Natural killer cell treated with Interleukin-12 subunit alpha and Interleukin-12 subunit beta and Interleukin-15 and Interleukin-18, amount 100 ng/mL, for 72 hours (primary cell): ENCODE measurements at regions not wholly inside any gene's neighbourhood (a gene's known extent, or its start where the extent isn't known, plus 50 kb on each side); places are given as distances from the start of the nearest gene placed in this dataset.

ENCODE experiments used
- ATAC-seq, 2 donors: fragments of 150-1000 bp; cut with Tn5 transposase in 1 of 2; sonication (Bioruptor Pico), chemical (Tn5 transposase) in 1 of 2; 2 replicates each; pipeline ENCODE4 v1.10.0; 2021
- DNase-seq: peaks from one replicate; pipeline ENCODE4 v3.0.0; 2022; ENCODE audit warnings: low spot score
- H3K27ac Mint-ChIP-seq, 2 donors: 1 replicate in 1 of 2; 2 replicates in 1 of 2; pipeline ENCODE4 v1.8.0; 2022; ENCODE audit warnings: mixed read lengths in 2 of 2, mild to moderate bottlenecking in 1 of 2, moderate library complexity in 1 of 2
- H3K27me3 Mint-ChIP-seq, 2 donors: 1 replicate in 1 of 2; 2 replicates in 1 of 2; pipeline ENCODE4 v1.8.0; 2022; ENCODE audit warnings: mixed read lengths in 2 of 2
- H3K36me3 Mint-ChIP-seq: one replicate; pipeline ENCODE4 v1.8.0; 2022; ENCODE audit warnings: mixed read lengths
- H3K4me1 Mint-ChIP-seq, 2 donors: 1 replicate in 1 of 2; 2 replicates in 1 of 2; pipeline ENCODE4 v1.8.0; 2022; ENCODE audit warnings: low read depth in 2 of 2, mixed read lengths in 2 of 2, mild to moderate bottlenecking in 1 of 2
- H3K4me3 Mint-ChIP-seq: one replicate; pipeline ENCODE4 v1.8.0; 2022; ENCODE audit warnings: mixed read lengths
- H3K9me3 Mint-ChIP-seq: 2 replicates; pipeline ENCODE4 v1.8.0; 2022; ENCODE audit warnings: mixed read lengths

GRCh38 chr18:77981874-77982273, 732.2 kb downstream of the GALR1 start:
- H3K36me3 Mint-ChIP-seq, result no peaks in the 10 kb centered on the region
- peaks cover 0 to 3% of the 10 kb centered on the region in 2 donors for H3K27me3 Mint-ChIP-seq
- no peaks in the 10 kb centered on the region for H3K9me3 Mint-ChIP-seq
- H3K4me1 Mint-ChIP-seq, result no peaks in the 10 kb centered on the region
- ATAC-seq (no peak), DNase-seq (no peak)
- H3K27ac Mint-ChIP-seq, result no peak overlapping the region
- H3K4me3 Mint-ChIP-seq, result no peak overlapping the region

- H3K9me3 Mint-ChIP-seq, result no peaks in the 10 kb centered on the region
- no peak for ATAC-seq
- DNase-seq, result no peak
- H3K27me3 Mint-ChIP-seq, result peaks cover 4 to 5% of the 10 kb centered on the region in 2 donors
- no peaks in the 10 kb centered on the region for H3K36me3 Mint-ChIP-seq
- no peak overlapping the region for H3K27ac Mint-ChIP-seq
- H3K4me3 Mint-ChIP-seq, result no peak overlapping the region
- H3K4me1 Mint-ChIP-seq, result no peaks in the 10 kb centered on the region
Observed at GRCh38 chr18:77983270-77983669, 733.6 kb downstream of the GALR1 start.

- Mint-ChIP-seq H3K27ac (no peak overlapping the region), H3K4me1 (no peaks in the 10 kb centered on the region), H3K9me3 (no peaks in the 10 kb centered on the region), H3K36me3 (no peaks in the 10 kb centered on the region), H3K27me3 (peaks cover 5 to 6% of the 10 kb centered on the region in 2 donors), H3K4me3 (no peak overlapping the region)
- ATAC-seq (no peak), DNase-seq (no peak)
Observed at GRCh38 chr18:77984178-77984577, 734.5 kb downstream of the GALR1 start.

- Mint-ChIP-seq H3K9me3 (no peaks in the 10 kb centered on the region), H3K4me1 (no peaks in the 10 kb centered on the region), H3K36me3 (no peaks in the 10 kb centered on the region), H3K4me3 (no peak overlapping the region), H3K27ac (no peak overlapping the region), H3K27me3 (peaks cover 5 to 6% of the 10 kb centered on the region in 2 donors)
- DNase-seq (no peak), ATAC-seq (no peak)
Observed at GRCh38 chr18:77984833-77985232, 735.2 kb downstream of the GALR1 start.

GRCh38 chr18:77985526-77986281, 736.1 kb downstream of the GALR1 start:
- H3K4me1 Mint-ChIP-seq, result no peaks in the 10 kb centered on the region
- H3K4me3 Mint-ChIP-seq, result no peak overlapping the region
- no peaks in the 10 kb centered on the region for H3K9me3 Mint-ChIP-seq
- H3K27me3 Mint-ChIP-seq, result peaks cover 5 to 6% of the 10 kb centered on the region in 2 donors
- no peak for ATAC-seq
- no peaks in the 10 kb centered on the region for H3K36me3 Mint-ChIP-seq
- H3K27ac Mint-ChIP-seq, result no peak overlapping the region
- no peak for DNase-seq

GRCh38 chr18:77990131-77990530, 740.5 kb downstream of the GALR1 start:
- Mint-ChIP-seq H3K9me3 (no peaks in the 10 kb centered on the region), H3K4me3 (no peak overlapping the region), H3K4me1 (no peaks in the 10 kb centered on the region), H3K27me3 (peaks cover 2 to 6% of the 10 kb centered on the region in 2 donors), H3K27ac (no peak overlapping the region), H3K36me3 (no peaks in the 10 kb centered on the region)
- DNase-seq (no peak), ATAC-seq (peak in 1 of 2 donors; percentile 24)

- Mint-ChIP-seq H3K27me3 (peaks cover 2 to 6% of the 10 kb centered on the region in 2 donors), H3K27ac (no peak overlapping the region), H3K4me3 (no peak overlapping the region), H3K4me1 (no peaks in the 10 kb centered on the region), H3K9me3 (peaks cover 4% of the 10 kb centered on the region), H3K36me3 (no peaks in the 10 kb centered on the region)
- ATAC-seq (no peak), DNase-seq (no peak)
Observed at GRCh38 chr18:77990901-77991300, 741.3 kb downstream of the GALR1 start.

- ATAC-seq, result no peak
- Mint-ChIP-seq H3K4me3 (no peak overlapping the region), H3K9me3 (peaks cover 4% of the 10 kb centered on the region), H3K4me1 (no peaks in the 10 kb centered on the region), H3K27me3 (peaks cover 2 to 11% of the 10 kb centered on the region in 2 donors), H3K36me3 (no peaks in the 10 kb centered on the region), H3K27ac (no peak overlapping the region)
- no peak for DNase-seq
Observed at GRCh38 chr18:77992057-77992456, 742.4 kb downstream of the GALR1 start.

- Mint-ChIP-seq H3K36me3 (no peaks in the 10 kb centered on the region), H3K4me1 (no peaks in the 10 kb centered on the region), H3K4me3 (no peak overlapping the region), H3K27me3 (peaks cover under 1 to 15% of the 10 kb centered on the region in 2 donors), H3K27ac (no peak overlapping the region), H3K9me3 (peaks cover 4% of the 10 kb centered on the region)
- DNase-seq, result no peak
- ATAC-seq, result no peak
Observed at GRCh38 chr18:77993188-77993981, 743.7 kb downstream of the GALR1 start.

GRCh38 chr18:77995593-77995992, 745.9 kb downstream of the GALR1 start:
- Mint-ChIP-seq H3K9me3 (peaks cover 4% of the 10 kb centered on the region), H3K4me3 (no peak overlapping the region), H3K4me1 (no peaks in the 10 kb centered on the region), H3K36me3 (no peaks in the 10 kb centered on the region), H3K27ac (no peak overlapping the region), H3K27me3 (peaks cover 0 to 15% of the 10 kb centered on the region in 2 donors)
- ATAC-seq, result peak in 1 of 2 donors; percentile 50
- no peak for DNase-seq

GRCh38 chr18:77996737-77997136, 747.1 kb downstream of the GALR1 start:
- Mint-ChIP-seq H3K27ac (no peak overlapping the region), H3K9me3 (peaks cover 4% of the 10 kb centered on the region), H3K4me1 (no peaks in the 10 kb centered on the region), H3K4me3 (no peak overlapping the region), H3K27me3 (peaks cover 0 to 15% of the 10 kb centered on the region in 2 donors), H3K36me3 (no peaks in the 10 kb centered on the region)
- ATAC-seq, result no peak
- DNase-seq, result no peak

GRCh38 chr18:78001811-78002210, 752.2 kb downstream of the GALR1 start:
- Mint-ChIP-seq H3K4me1 (no peaks in the 10 kb centered on the region), H3K9me3 (no peaks in the 10 kb centered on the region), H3K36me3 (no peaks in the 10 kb centered on the region), H3K27ac (no peak overlapping the region), H3K4me3 (no peak overlapping the region), H3K27me3 (peaks cover 12 to 33% of the 10 kb centered on the region in 2 donors)
- ATAC-seq (no peak), DNase-seq (no peak)

GRCh38 chr18:78006006-78006773, 756.5 kb downstream of the GALR1 start:
- H3K9me3 Mint-ChIP-seq, result peaks cover 8% of the 10 kb centered on the region
- ATAC-seq, result no peak

More at GRCh38 chr18:78006006-78006773, 756.5 kb downstream of the GALR1 start:
- peaks cover 12 to 20% of the 10 kb centered on the region in 2 donors for H3K27me3 Mint-ChIP-seq
- no peak overlapping the region for H3K4me3 Mint-ChIP-seq
- H3K36me3 Mint-ChIP-seq, result no peaks in the 10 kb centered on the region
- no peaks in the 10 kb centered on the region for H3K4me1 Mint-ChIP-seq
- no peak overlapping the region for H3K27ac Mint-ChIP-seq
- DNase-seq, result no peak
